DMS79 treated with DMSO at 0.1 percent for 48 hours (cell line): ENCODE measurements at regions not wholly inside any gene's neighbourhood (a gene's known extent, or its start where the extent isn't known, plus 50 kb on each side); places are given as distances from the start of the nearest gene placed in this dataset.

Experiments
- DNase-seq: peaks from one replicate; lab custom pipeline; 2025; lab: John Stamatoyannopoulos, UW

- DNase-seq = no peak
These were observed 126.8 kb upstream of the PRDX4 start for GRCh38 chrX:23540532-23540931.

GRCh38 chrX:23548164-23548563 is 119.1 kb upstream of the PRDX4 start:
- no peak for DNase-seq

DNA sequence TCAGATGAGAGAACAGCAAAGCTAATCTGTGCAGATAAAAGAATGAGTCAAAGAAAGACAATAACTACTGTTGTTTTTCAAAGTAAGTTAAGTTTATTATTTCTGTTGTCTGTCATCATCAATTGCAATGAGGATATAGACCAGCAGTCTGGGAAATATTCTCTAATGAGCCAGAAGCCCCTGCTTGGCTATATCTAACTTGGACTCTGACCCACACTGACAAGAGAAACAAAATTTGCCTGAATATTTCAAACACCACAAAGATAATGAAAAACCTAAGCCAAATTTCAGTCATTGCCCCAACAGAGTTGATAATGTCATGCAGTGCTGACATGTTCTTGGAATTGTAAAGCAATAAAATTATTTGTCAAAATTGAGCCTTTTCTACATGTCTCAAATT is 115.0 kb upstream of the PRDX4 start:
- no peak for DNase-seq

DNA sequence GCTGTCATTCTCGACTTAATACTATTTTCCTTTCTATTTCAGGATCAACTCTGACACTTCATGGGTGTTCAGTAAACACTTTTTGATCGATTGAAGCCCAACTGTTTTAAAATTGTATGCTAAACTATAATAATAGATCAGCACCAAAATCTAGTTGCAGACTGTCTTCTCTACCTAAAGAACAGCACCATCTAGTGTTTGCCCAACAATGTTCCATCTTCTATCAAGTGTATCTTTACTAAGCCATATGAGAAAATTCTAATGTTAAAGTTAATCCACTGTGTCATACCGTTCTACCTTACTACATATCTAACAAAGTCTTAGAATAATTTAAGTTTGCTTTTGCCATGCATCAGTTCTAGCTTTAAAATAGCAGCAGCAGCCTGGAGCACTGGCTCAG is 113.0 kb upstream of the PRDX4 start:
- peak; percentile 0 for DNase-seq

DNA sequence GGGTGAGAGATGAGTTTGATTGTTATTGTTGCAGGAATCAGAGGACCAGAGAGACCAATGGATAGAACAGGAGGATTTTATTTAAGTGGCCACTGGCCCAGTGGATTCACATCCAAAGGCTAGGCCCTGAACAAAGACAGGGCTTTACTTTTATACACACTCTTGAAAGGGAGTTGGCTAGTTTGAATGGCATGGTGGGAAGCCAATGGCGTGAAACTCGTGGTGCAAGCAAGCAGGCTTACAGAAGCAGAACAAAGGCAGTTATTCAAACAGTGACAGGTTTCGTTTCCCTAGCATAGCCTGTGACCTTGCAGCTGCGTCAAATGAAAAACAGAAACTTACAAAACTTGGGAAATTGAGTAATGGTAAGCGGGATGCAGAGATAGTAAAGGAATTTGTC is 110.2 kb upstream of the PRDX4 start:
- DNase-seq = no peak

- no peak for DNase-seq
These were observed 107.3 kb upstream of the PRDX4 start for GRCh38 chrX:23559975-23560374.

DNA sequence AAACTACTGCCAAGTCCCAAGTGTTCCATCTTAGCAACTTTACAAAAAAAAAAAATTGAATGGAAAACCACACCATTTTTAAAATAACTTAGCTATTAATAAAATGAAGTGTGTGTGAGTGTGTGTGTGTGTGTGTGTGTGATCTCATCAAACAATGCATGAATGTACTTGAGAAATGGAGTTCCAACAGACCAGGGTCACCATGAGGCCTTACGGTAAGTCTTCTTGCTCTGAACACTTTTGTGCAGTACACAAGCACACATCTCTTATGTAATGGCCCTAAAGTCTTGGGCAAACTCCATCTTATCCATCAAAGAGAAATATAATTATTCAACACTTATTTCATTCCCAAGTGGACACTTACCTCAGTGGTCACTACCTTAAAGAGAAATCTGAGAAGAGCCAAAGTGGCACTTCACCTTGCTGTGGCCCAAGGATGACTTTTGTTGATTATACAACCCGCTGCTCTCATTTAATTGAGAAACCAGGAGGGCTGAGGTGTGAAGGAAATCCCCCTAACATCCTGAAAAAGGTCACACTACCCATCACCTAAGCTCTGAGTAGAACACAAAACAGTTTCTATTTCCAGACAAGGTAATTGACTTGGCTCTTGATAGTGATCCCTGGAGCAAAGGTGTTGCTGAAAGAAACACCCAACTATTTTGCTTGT is 96.5 kb upstream of the PRDX4 start:
- no peak for DNase-seq

DNA sequence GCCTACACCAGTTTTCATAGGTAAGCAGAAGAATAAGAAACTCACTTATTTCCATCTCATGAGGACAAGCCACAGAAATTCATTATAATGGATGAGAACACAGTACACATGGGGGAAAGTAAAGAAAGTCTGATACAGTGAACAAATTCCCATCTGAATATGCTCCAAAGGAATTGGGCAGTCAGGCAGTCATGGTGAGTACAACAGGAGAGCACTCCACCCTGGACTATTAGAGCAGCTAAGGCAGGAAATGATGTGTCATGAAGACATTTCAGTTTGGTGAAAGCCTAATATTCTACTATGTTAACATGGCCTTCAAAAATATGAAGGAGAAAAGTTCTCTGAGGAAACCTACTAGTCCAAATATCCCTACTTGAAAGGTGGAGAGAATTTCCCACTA is 92.0 kb upstream of the PRDX4 start:
- no peak for DNase-seq

- DNase-seq = no peak
These were observed 89.2 kb upstream of the PRDX4 start for GRCh38 chrX:23578079-23578478.

- no peak for DNase-seq
These were observed 77.8 kb upstream of the PRDX4 start for GRCh38 chrX:23589496-23589895.

- DNase-seq = no peak
These were observed 74.6 kb upstream of the PRDX4 start for GRCh38 chrX:23592741-23593140.

DNA sequence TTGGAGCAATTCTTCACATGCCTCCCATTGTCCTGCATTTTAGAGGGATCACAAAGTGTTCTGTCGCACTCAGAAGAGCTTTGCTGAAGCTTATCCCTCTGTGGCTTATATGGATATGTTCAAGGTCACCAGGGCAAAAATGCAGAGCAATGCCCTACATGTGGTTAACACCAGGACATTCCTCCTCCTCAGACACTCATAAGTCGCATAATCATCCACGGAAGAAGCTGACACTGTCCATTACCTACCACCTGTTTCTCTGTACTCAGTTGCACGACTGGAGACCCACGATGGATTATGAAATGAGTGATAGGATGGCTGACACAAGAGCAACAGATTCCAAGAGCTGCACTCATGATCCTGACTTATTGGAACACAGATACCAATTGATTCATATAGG is 68.7 kb upstream of the PRDX4 start:
- no peak for DNase-seq

DNA sequence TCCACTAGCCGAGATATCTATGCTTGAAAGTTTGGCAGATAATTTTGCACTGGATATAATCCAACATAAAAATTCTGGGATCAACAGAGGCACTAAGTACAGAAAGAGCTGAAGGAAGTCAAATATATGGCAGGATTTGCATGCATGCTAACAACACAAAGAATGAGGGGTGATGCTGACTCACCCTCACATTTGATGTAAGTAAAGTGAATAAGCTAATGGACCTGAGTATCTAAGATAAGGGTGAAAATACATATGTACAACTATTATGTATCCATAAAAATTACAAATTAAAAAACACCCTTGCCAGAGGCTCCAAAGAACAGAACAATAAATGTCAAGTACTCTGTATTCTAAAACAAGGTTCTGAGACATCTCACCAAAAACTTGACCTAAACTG is 63.8 kb upstream of the PRDX4 start:
- no peak for DNase-seq

DNA sequence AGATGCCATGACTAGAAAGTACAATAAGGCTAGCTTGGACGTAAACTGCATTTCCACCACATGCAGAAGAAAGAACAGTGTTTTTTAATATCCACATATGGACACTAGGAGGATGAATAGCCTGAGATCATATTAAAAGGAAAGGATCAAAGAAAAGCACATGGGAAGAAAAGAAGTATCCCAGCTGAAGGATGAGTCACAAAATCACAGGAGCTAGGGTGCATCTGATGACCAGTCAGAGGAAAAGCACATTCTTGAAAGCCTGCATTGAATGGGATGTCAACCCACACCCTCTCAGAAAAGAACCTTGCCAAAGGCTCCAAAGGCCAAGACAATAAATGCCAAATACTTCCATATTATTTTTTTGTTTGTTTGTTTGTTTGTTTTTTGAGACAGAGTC is 56.8 kb upstream of the PRDX4 start:
- no peak for DNase-seq

DNA sequence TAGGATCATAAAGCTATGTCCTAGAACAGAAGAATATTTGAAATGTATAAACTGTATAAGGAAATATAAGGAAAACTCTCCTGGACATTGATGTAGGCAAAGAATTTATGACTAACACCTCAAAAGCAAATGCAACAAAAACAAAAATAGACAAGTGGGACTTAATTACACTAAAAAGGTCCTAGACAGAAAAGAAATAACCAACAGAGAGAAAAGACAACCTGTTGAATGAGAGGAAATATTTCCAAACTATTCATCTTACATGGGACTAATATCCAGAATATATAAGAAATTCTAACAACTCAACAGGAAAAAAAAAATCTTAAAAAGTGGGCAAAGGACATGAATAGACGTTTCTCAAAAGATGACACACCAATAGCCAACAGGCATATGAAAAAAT is 54.4 kb upstream of the PRDX4 start:
- no peak for DNase-seq

DNA sequence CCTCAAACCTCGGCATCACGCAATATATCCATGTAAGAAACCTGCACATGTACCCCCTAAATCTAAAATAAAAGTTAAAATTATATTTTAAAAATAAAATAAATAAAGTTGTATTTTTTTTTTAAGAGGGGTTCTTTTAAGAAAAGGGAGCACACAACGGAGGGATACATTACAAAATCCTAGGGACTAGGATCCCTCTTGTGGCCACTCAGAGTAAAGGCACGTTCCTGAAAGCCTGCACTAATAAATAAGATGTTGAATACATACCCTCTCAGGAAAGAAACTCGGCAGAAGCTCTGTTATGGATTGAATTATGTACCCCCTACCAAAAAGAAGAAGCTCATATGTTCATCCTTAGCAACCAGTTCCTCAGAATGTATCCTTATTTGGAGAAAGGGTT is 50.9 kb upstream of the PRDX4 start:
- DNase-seq = no peak
